OCI-LY7 (cell line): ENCODE measurements at regions not wholly inside any gene's neighbourhood (a gene's known extent, or its start where the extent isn't known, plus 50 kb on each side); places are given as distances from the start of the nearest gene placed in this dataset.

ENCODE experiments used
- BruUV-seq: library from RNA; stranded (reverse); fragments of 400-500 nt; replicated peaks from 2 replicates; lab custom pipeline; 2021; lab: Mats Ljungman, UMichigan
- CTCF ChIA-PET: fragments of 300-600 bp; sonication (Branson Sonifier 250); formaldehyde crosslinking; loops from one replicate; lab custom pipeline; 2022; ENCODE audit warnings: antibody characterized with exemption; ENCODE audit not compliant: unreplicated experiment; lab: Charles Lee
- POLR2A ChIA-PET: fragments of 300-600 bp; sonication (Branson Sonifier 250); formaldehyde crosslinking; loops from one replicate; lab custom pipeline; 2022; ENCODE audit warnings: antibody characterized with exemption; lab: Charles Lee
- DNase-seq: peaks from one replicate; pipeline ENCODE4 v3.0.0-alpha.2; 2015; ENCODE audit warnings: low spot score
- H2AFZ ChIP-seq: fragments of 200-600 bp; sonication (generic), shearing (Covaris generic); 2 replicates; pipeline ENCODE4 v1.6.1; 2014; ENCODE audit warnings: mild to moderate bottlenecking, antibody characterized with exemption, low read length, moderate library complexity
- H3K27ac ChIP-seq: fragments of 200-600 bp; sonication (generic); 2 replicates; pipeline ENCODE4 v1.5.1; 2014; ENCODE audit warnings: mixed run types, low read depth, mild to moderate bottlenecking, moderate library complexity, low read length, inconsistent platforms; ENCODE audit not compliant: poor library complexity, severe bottlenecking
- H3K36me3 ChIP-seq: fragments of 200-600 bp; sonication (generic); 2 replicates; pipeline ENCODE4 v1.6.1; 2014; ENCODE audit warnings: mild to moderate bottlenecking, antibody characterized with exemption, low read length, moderate library complexity, mixed read lengths; ENCODE audit not compliant: insufficient read depth
- H3K4me1 ChIP-seq: fragments of 200-600 bp; sonication (generic); 2 replicates; pipeline ENCODE4 v1.5.1; 2014; ENCODE audit warnings: mild to moderate bottlenecking, low read length; ENCODE audit not compliant: insufficient read depth, poor library complexity, severe bottlenecking
- H3K4me2 ChIP-seq: fragments of 200-600 bp; sonication (generic); 2 replicates; pipeline ENCODE4 v1.6.1; 2014; ENCODE audit warnings: mild to moderate bottlenecking, low read length
- H3K4me3 ChIP-seq: fragments of 200-600 bp; sonication (generic); 2 replicates; pipeline ENCODE4 v1.5.1; 2014; ENCODE audit warnings: mild to moderate bottlenecking, low read depth, low read length; ENCODE audit not compliant: poor library complexity, severe bottlenecking
- H3K79me2 ChIP-seq: fragments of 200-600 bp; sonication (generic); 2 replicates; pipeline ENCODE4 v1.6.1; 2016; ENCODE audit warnings: low read depth, mild to moderate bottlenecking, low read length, moderate library complexity, mixed read lengths; ENCODE audit not compliant: insufficient read depth
- H3K9me2 ChIP-seq: fragments of 200-600 bp; sonication (generic); 2 replicates; pipeline ENCODE4 v1.6.1; 2016; ENCODE audit warnings: mild to moderate bottlenecking, low read length, mixed read lengths; ENCODE audit not compliant: insufficient read depth
- H3K9me3 ChIP-seq: fragments of 200-600 bp; sonication (generic); 2 replicates; pipeline ENCODE4 v1.6.1; 2014; ENCODE audit warnings: mild to moderate bottlenecking, mixed run types, low read length, mixed read lengths
- H4K20me1 ChIP-seq: fragments of 200-600 bp; sonication (generic); 2 replicates; pipeline ENCODE4 v1.6.1; 2014; ENCODE audit warnings: mild to moderate bottlenecking, antibody characterized with exemption, low read length, moderate library complexity, mixed read lengths; ENCODE audit not compliant: insufficient read depth
- EZH2phosphoT487 ChIP-seq: fragments of 200-600 bp; sonication (generic); IDR thresholded peaks from 2 replicates; pipeline ENCODE4 v1.6.1; 2018; ENCODE audit warnings: low read depth, borderline replicate concordance, mild to moderate bottlenecking, mixed run types, antibody characterized with exemption, low read length, moderate library complexity, mixed read lengths
- intact Hi-C: fragments of 100-400 bp; cut with micrococcal nuclease; formaldehyde crosslinking; loops from one replicate; pipeline ENCODE4 v1.10.0; 2022; ENCODE audit not compliant: unreplicated experiment
- TF ChIP-seq, protein P1 (sequence below): fragments of 200-600 bp; sonication (generic); conservative IDR thresholded peaks from 2 replicates; pipeline ENCODE4 v1.5.1; 2014; ENCODE audit warnings: mild to moderate bottlenecking, antibody characterized with exemption, low read length, moderate library complexity, mixed read lengths

DNA sequence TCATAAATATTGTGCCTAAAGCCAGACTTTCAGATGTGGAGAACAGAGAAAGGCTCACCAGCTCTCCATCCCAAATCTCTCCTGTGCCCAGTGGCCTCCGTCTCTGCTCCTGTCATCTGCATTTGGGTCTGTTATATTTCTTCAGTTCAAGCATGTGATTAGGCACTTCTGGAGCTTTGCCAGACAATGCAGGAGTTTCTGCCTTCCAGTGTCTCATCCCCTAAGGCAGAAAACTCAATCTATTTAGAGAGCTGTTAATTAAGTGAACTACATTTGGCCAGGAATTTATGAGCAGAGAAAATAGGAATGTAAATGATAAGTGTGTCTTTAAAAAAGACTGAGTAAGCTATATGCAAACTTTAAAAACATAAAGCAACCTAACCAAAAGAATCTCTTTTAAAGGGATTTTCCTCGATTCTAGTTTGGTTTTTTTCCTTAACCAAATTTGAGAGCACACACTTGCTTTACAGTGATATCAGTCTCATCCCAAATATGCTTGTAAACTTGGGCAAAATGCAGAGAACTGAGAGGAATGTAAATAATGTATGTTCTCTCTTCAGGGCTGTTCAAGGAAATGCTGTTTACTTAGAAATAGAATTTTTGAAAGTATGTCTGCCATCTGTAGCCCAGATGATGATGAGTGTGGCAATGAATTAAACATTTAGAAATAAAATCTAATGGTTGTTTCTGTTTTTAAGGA is 113.9 kb downstream of the ELOVL4 start:
- Histone ChIP-seq H3K4me3 (no peak overlapping the region), H3K36me3 (no peaks in the 10 kb centered on the region), H2AFZ (no peak overlapping the region), H4K20me1 (no peaks in the 10 kb centered on the region), H3K4me1 (no peaks in the 10 kb centered on the region), H3K9me3 (no peaks in the 10 kb centered on the region), H3K27ac (no peak overlapping the region), H3K4me2 (no peak overlapping the region), H3K9me2 (no peaks in the 10 kb centered on the region), H3K79me2 (no peaks in the 10 kb centered on the region)
- TF ChIP-seq, protein P1, sequence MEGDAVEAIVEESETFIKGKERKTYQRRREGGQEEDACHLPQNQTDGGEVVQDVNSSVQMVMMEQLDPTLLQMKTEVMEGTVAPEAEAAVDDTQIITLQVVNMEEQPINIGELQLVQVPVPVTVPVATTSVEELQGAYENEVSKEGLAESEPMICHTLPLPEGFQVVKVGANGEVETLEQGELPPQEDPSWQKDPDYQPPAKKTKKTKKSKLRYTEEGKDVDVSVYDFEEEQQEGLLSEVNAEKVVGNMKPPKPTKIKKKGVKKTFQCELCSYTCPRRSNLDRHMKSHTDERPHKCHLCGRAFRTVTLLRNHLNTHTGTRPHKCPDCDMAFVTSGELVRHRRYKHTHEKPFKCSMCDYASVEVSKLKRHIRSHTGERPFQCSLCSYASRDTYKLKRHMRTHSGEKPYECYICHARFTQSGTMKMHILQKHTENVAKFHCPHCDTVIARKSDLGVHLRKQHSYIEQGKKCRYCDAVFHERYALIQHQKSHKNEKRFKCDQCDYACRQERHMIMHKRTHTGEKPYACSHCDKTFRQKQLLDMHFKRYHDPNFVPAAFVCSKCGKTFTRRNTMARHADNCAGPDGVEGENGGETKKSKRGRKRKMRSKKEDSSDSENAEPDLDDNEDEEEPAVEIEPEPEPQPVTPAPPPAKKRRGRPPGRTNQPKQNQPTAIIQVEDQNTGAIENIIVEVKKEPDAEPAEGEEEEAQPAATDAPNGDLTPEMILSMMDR = no peak
- TF ChIP-seq EZH2phosphoT487 = no peak
- POLR2A ChIA-PET = interaction anchor here (1.0 kb wide), 1 partner anchor 338 kb away, joined by 3 read pairs; no protein-coding TSS in a partner anchor
- CTCF ChIA-PET = no interaction called here
- no peak for DNase-seq
- BruUV-seq = no TSS peak
- intact Hi-C loops = no loop called here

DNA sequence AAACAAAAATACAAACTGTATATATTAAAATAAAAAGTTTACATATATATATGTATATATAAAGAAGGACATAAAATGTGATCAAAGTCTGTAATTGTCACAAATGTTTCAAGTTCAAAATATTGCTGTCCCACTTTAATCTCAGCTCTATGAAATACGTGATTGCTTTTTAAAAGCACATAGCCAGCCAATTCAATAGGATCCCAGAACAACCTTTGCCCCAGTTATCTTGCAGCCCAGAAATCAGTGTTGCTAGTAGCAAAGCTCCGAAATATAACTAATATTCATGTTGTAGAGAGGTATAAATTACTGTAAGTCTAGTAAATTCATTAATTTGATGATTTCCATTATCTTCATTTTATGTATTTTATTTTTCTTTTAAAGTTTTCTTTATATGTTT is 114.6 kb downstream of the ELOVL4 start:
- TF ChIP-seq, protein P1 = no peak
- TF ChIP-seq EZH2phosphoT487 = no peak
- DNase-seq = no peak
- Histone ChIP-seq H3K27ac (no peak overlapping the region), H3K4me1 (no peaks in the 10 kb centered on the region), H3K4me3 (no peak overlapping the region), H3K79me2 (no peaks in the 10 kb centered on the region), H3K9me2 (no peaks in the 10 kb centered on the region), H3K36me3 (no peaks in the 10 kb centered on the region), H4K20me1 (no peaks in the 10 kb centered on the region), H3K4me2 (no peak overlapping the region), H2AFZ (no peak overlapping the region), H3K9me3 (no peaks in the 10 kb centered on the region)
- ChIA-PET CTCF (no interaction called here), POLR2A (interaction anchor here (1.0 kb wide), 1 partner anchor 339 kb away, joined by 3 read pairs; no protein-coding TSS in a partner anchor)
- intact Hi-C loops = no loop called here
- no TSS peak for BruUV-seq

DNA sequence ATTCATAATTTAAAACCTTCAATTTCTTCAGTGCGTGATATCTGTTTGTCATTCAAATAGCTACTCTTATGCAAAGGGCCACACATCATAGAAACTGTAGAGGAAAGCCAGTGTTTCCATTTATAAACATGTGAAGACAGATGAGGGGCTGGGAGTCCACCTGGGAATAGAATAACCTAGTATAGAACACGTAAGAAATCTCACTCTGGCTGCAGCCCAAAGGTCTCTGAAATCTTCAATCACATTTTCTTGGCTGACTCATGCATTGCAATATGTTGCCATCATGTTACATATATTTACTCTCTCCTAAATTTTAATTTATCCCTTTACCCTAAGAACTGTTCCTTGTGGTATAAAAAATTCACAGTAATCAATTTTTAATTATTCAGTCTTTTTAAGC is 123.2 kb downstream of the ELOVL4 start:
- ChIA-PET CTCF (no interaction called here), POLR2A (interaction anchor here (0.6 kb wide), 1 partner anchor 281 kb away, joined by 3 read pairs; no protein-coding TSS in a partner anchor)
- intact Hi-C loops = no loop called here
- no TSS peak for BruUV-seq
- Histone ChIP-seq H3K4me3 (no peak overlapping the region), H3K79me2 (no peaks in the 10 kb centered on the region), H3K36me3 (no peaks in the 10 kb centered on the region), H3K9me3 (no peaks in the 10 kb centered on the region), H3K4me1 (no peaks in the 10 kb centered on the region), H3K4me2 (no peak overlapping the region), H3K27ac (no peak overlapping the region), H2AFZ (no peak overlapping the region), H4K20me1 (no peaks in the 10 kb centered on the region), H3K9me2 (no peaks in the 10 kb centered on the region)
- no peak for TF ChIP-seq EZH2phosphoT487
- TF ChIP-seq, protein P1 = no peak
- no peak for DNase-seq
